ENCODE measurements at regions not wholly inside any gene's neighbourhood (a gene's known extent, or its start where the extent isn't known, plus 50 kb on each side); places are given as distances from the start of the nearest gene placed in this dataset.

DNA sequence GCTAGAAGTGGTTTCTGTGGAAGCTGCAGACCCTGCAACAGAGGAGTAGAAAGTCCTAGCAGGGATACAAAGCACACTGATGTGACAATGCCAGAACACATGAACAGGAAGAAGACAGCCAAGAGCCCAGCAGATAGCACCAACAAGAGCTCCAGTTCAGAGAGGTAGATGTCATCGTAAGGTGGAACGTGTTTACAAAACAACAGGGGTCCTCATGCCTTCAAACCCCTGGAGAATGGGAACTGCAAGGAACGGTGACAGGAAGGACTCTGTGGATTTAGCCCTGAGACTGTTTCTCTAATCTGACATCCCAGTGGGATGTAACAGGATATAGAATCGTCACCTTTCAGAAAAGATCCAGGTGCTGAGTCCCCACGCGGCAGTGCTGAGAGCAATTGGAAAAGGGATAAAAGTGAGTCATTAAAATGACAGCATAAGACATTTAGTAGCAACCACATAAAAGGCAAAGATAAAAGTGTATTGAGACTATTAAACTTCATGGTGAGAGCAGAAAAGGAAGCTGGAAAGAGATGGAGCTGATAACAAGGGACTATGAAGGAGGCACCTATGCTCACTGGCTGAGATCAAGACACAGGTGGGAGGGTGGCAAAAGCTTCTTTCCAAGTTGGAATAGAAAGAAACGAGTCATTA is 195.2 kb downstream of the FBXO15 start:
- no peak for DNase-seq
- intact Hi-C loops (cut with micrococcal nuclease) = no loop called here
- H3K27ac ChIP-seq (replicated peaks) = no peak overlapping the region

GRCh38 chr18:73950116-73950700 is 197.4 kb downstream of the FBXO15 start:
- Histone ChIP-seq H3K9me3 (replicated peaks) (peaks cover 4% of the 10 kb centered on the region), H3K4me1 (no peaks in the 10 kb centered on the region), H3K27ac (replicated peaks) (no peak overlapping the region), H3K4me3 (no peak overlapping the region), H3K36me3 (no peaks in the 10 kb centered on the region), H3K27me3 (ENCODE audit: low read depth) (peaks cover 6% of the 10 kb centered on the region)
- DNase-seq = no peak
- no peak for TF ChIP-seq CTCF (IDR thresholded peaks at IDR 0.05; ENCODE audit: borderline replicate concordance)
- intact Hi-C loops (cut with micrococcal nuclease) = no loop called here

More for the DNA sequence above, 195.2 kb downstream of the FBXO15 start:
- H3K4me3 ChIP-seq = no peak overlapping the region
- H3K36me3 ChIP-seq = no peaks in the 10 kb centered on the region
- H3K9me3 ChIP-seq (replicated peaks) = peaks cover 4% of the 10 kb centered on the region
- peaks cover 20% of the 10 kb centered on the region for H3K27me3 ChIP-seq (ENCODE audit: low read depth)
- no peak for TF ChIP-seq CTCF (IDR thresholded peaks at IDR 0.05; ENCODE audit: borderline replicate concordance)
- H3K4me1 ChIP-seq = no peaks in the 10 kb centered on the region

GRCh38 chr18:73948497-73948896 is 199.1 kb downstream of the FBXO15 start:
- intact Hi-C loops (cut with micrococcal nuclease) = no loop called here
- Histone ChIP-seq H3K27me3 (ENCODE audit: low read depth) (no peaks in the 10 kb centered on the region), H3K36me3 (no peaks in the 10 kb centered on the region), H3K9me3 (replicated peaks) (peaks cover 4% of the 10 kb centered on the region), H3K4me1 (no peaks in the 10 kb centered on the region), H3K27ac (replicated peaks) (no peak overlapping the region), H3K4me3 (no peak overlapping the region)
- TF ChIP-seq CTCF (IDR thresholded peaks at IDR 0.05; ENCODE audit: borderline replicate concordance) = no peak
- DNase-seq = no peak

GRCh38 chr18:73948084-73948483 is 199.6 kb downstream of the FBXO15 start:
- Histone ChIP-seq H3K4me1 (no peaks in the 10 kb centered on the region), H3K9me3 (replicated peaks) (peaks cover 4% of the 10 kb centered on the region), H3K4me3 (no peak overlapping the region), H3K27me3 (ENCODE audit: low read depth) (no peaks in the 10 kb centered on the region), H3K36me3 (no peaks in the 10 kb centered on the region), H3K27ac (replicated peaks) (no peak overlapping the region)
- TF ChIP-seq CTCF (IDR thresholded peaks at IDR 0.05; ENCODE audit: borderline replicate concordance) = no peak
- intact Hi-C loops (cut with micrococcal nuclease) = no loop called here
- DNase-seq = no peak

- no peaks in the 10 kb centered on the region for H3K27me3 ChIP-seq (ENCODE audit: low read depth)
- no peak overlapping the region for H3K27ac ChIP-seq (replicated peaks)
- no peak for DNase-seq
- no peak overlapping the region for H3K4me3 ChIP-seq
- no peak for TF ChIP-seq CTCF (IDR thresholded peaks at IDR 0.05; ENCODE audit: borderline replicate concordance)
- intact Hi-C loops (cut with micrococcal nuclease) = no loop called here
- H3K4me1 ChIP-seq = no peaks in the 10 kb centered on the region
- H3K9me3 ChIP-seq (replicated peaks) = peaks cover 4% of the 10 kb centered on the region
- no peaks in the 10 kb centered on the region for H3K36me3 ChIP-seq
Measured at GRCh38 chr18:73947180-73947921, 200.3 kb downstream of the FBXO15 start.

All from left ventricle myocardium inferior (tissue), 1 donor.